Fibroblast of peridontal ligament (primary cell): ENCODE measurements at regions not wholly inside any gene's neighbourhood (a gene's known extent, or its start where the extent isn't known, plus 50 kb on each side); places are given as distances from the start of the nearest gene placed in this dataset.
A peak's percentile ranks its signal among the peaks of the same experiment; 100 is the strongest.

Experiments
- DNase-seq: peaks from one replicate; pipeline ENCODE4 v3.0.0-alpha.2; 2010; ENCODE audit errors: extremely low read depth

DNA sequence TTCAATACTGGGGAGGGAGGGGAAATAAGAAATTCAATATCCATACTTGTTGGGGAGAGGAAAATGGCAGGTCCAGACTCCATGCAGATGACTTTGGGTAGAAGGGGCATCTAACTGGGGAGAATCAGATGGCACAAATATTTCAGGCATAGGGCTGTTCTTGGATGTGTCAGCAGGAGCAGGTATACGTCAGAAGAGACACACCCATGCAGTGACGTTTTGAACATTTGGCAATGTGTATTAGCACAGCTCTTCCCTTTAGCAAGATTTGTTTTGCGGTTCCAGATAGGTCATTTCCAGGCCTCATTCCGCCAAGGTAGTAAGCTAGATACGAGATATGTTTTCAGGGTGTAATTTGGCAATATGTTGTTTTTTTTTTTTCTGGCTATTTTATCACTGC, 187.2 kb upstream of the CDH10 start:
- no peak for DNase-seq

DNA sequence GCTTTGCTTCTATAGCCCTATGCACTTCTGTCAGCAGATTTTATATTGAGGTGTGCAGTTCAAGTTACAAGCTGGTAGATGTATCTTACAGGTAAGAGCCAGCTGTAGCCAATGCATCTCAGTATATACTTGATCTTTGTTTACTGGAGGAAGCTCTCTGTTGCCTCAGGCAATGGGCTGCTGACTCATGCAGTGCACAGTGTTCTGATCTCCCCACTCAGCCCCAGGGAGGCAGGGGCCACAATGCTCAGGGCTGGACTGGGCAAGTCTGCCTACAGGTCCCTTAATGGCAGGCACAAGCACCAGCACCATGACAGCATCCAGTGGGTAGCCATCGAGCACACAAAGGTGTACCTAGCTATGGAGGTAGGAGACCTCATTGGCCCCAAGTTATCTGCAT, 178.8 kb upstream of the CDH10 start:
- no peak for DNase-seq

DNA sequence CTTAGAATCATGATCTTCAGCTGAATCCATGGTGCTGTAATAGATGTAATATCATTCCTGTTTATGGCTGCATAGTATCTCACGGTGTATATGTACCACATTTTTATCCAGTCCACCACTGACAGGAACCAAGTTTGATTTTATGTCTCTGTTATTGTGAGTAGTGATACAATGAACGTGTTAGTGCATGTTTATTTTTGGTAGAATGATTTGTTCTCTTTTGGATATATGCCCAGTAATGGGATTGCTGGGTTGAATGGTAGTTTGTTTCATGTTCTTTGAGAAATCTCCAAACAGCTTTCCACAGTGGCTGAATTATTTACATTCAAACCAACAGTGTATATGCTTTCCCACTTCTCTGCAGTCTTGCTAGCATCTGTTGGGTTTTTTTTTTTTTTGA, 175.1 kb upstream of the CDH10 start:
- DNase-seq, result no peak

DNA sequence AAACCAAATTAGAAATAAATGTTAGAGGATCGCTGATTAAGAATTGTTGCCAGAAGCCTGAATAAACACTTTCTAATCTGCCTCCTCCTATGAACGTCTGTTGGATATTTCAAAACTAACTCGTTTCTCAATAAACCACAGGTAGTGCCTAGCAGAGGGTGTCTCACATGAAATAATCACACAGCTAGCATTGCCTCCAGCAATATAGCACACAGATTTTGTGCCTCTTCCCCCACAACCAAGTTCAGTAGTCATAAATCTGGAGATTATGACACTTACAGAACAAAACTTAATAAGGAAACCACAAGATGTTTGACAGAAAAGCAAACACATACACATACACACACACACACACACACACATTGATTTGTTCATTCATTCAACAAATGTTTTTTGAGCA, 173.2 kb upstream of the CDH10 start:
- no peak for DNase-seq

DNA sequence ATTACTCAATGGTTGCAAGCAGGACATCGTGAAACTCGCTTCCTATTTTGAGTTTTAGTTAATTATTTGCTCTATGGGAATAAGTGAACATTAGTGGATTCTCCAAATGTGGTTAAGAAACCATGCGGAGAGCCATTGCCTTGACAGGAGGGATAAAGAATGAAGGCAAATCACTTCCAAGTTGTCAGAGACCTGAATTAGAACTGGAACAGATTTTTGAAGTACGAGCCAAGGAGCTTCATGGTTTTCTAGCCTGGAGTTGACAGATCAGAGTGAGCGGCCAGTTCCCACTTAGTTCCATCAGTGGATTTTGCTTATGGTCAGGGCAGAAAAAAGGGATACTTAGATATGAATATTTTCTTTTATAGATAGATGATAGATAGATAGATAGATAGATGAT, 171.4 kb upstream of the CDH10 start:
- no peak for DNase-seq

DNA sequence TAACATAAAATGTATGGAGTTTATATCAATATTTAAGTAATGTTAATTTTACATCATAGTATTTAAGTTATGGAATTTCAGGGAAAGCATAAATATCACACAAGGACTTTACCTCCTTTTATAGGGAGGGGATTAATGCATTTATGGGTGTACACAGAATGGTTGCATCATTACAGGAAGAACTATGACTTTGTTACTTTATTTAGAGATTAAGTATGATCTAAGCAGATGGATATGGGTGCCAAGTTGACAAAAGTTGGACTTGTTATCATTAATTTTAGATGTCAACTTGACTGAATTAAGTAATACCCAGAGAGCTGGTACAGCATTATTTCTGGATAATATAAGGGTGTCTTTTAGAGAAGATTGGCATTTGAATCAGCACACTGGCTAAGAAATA, 160.5 kb upstream of the CDH10 start:
- DNase-seq, result no peak

DNA sequence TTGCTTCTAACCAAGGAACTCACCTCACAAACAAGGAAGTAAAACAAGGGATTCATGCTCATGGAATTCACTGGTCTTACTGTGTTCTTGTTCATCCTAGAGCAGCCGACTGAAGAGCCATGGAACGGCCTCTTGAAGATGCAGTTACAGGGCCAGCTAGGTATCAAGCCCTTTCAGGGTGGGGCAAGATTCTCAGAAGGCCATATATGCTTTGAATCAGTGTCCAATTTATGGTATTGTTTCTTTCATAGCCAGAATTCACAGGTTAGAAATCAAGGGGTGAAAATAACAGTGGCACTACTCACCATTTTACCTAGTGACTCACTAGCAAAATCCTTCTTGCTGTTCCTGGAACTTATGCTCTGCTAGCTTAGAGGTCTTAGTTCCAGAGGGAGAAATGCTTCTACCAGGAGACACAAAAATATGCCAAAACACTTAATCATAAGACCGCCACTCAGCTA, 159.5 kb upstream of the CDH10 start:
- no peak for DNase-seq

DNA sequence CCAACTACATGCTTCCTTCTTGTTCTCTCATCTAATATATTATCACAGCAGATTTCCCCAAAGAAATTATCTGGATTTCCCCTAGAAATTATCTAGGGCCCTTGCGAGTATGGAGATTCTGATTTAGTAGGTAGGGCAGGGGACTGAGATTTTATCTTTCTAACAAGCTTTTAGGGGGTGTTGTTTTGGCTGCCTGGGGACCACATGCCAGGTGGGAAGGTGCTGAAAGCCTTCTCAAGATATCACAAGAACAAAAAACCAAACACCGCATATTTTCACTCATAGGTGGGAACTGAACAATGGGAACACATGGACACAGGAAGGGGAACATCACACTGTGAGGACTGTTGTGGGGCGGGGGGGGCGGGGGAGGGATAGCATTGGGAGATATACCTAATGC, 146.5 kb upstream of the CDH10 start:
- DNase-seq, result no peak

DNA sequence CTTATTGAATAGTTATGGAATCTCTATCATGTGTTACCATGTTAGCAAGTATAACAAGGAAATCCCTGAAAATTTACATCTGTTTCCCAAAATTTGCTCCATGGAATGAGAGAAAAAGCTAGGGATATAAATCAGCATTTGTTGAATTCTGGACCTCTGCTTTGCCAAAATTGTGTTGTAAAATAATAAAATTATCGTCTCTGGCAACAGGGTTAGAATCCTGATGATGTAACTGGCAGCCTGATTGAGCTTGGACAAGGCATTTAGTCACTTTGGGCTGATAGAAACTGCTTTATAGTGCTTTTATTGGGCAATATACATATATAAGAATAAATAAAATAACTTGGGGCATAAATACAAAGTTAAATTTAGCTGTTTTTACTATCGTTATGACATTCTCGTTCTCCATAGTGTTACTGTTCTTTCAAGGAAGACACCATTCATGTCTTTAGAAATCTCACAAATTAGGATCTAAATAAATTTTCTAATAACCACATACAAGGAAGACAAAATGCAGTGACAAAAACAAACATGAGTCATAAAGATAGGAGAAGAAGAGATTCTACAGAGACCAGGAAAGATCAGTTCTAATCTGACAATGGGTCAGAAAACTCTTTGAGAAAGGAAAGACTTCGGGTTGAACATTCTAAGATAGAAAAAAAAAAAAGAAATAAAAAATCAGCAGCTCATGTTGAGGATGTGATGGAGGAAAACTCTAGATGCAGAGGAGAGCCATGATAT, 145.0 kb upstream of the CDH10 start:
- no peak for DNase-seq

DNA sequence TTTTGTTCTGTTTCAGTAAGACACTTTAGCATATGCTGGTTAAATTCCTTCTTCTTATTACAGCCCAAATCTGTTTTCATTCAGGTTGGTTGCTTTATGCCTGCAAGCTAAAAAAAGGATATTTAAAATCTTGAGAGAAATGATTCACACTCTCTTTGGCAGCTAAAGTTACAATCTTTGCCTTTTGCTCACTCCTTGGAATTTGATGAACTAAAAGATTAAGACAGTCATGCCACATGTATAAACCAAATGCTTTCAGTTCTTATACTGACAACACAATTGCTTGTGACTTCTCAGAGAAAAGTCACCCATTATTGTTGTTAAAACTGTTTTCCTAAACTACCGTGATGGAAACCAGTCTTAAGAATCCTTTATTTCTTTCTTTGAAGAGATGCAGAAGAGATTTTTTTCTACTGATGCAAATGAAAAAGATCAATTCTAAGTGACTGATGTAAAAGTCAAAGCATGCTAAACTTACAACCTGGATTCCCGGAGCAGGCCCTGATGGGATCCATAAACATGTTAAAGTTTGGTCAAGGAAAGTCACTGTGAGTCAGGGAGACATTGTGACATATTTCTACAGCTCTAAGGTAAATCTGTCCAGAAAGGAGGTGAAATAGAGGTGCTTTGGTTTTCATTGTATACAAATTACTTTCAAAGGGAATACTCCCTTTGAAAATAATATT, 144.2 kb upstream of the CDH10 start:
- peak; percentile 0 for DNase-seq

DNA sequence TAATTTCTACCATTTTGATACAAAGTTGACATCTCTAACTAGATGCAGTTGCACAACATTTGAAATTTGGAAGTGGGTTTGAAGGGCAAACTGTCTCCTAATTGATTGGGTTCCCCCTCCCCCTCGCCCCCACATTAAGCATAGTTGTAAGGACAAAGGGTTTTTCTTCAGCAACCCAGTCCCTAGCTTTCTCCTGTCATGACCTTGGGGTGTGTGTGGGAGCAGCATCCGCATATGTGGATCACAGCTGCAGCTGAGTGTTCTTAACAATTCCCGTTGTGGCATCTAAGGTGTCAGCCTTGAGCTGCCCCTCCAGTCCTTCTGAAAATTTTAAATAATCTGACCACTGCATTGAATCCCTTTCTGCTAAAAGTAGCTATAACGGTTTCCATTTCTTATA, 141.3 kb upstream of the CDH10 start:
- no peak for DNase-seq

DNA sequence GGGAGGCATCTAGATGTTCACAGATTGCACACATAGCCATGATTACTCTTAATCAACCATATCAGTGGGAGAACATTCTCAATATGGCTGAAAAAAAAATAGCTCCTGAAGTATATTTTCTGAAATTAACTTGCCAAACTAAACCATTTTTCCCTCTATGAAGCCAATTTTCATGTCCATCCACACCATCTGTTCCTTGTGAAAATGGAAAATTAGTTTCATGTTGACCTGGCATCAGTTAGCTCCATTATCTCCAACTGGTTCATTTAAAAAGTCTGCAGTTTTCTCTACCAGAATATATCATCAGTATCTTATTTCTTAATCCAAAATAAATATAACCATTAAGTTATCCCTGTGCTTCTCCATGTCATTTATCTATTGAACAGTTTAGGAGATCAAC, 138.8 kb upstream of the CDH10 start:
- DNase-seq, result no peak

DNA sequence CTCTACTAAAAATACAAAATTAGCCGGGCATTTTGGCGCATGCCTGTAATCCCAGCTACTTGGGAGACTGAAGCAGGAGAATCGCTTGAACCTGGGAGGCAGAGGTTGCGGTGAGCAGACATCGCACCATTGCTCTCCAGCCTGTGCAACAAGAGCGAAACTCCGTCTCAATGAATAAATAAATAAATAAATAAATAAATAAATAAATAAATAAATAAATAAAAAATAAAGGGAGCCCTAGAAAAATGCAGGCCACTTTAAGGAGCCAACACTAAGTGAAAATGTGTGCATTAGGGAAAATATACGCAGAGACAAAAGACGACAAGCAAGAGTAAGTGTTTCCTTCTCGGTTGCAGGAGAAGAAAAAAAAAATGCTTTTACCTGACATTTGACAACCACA, 132.6 kb upstream of the CDH10 start:
- DNase-seq, result no peak

DNA sequence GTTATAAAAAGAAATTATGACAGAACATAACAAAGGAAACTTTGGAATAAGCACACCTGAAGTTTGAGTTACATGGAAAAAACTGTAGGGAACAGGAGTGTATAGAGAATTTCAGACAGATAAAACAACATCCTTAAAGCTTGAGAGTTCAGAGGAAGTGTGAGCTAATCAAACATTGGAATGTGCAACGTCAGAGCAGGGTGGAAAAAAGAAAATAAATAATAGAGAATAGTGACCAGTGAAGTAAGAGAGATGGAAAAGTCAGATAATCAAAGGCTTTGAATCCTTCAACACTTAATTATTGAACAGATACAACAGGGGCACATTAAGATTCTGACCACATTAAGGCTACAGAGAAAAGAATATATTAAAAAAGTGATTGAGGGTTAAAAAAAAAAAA, 128.5 kb upstream of the CDH10 start:
- DNase-seq, result no peak

DNA sequence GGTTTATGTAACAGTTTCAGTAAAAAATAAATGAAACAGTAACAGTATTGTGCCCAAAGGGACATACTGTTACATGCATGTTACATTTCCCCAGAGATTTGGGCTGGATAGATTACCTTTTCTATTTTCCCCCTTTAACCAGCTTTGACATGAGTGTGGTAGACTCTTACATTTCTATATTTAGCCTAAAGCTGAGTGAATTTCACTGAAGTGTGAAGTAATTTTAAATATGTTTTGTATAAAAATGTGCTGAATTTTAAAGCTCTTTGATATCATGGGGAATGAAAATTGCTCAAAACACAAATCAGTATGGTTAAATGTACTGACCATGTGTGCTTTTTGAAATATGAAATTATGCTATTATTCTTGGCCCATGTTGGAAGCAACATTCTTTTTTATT, 122.3 kb upstream of the CDH10 start:
- no peak for DNase-seq

DNA sequence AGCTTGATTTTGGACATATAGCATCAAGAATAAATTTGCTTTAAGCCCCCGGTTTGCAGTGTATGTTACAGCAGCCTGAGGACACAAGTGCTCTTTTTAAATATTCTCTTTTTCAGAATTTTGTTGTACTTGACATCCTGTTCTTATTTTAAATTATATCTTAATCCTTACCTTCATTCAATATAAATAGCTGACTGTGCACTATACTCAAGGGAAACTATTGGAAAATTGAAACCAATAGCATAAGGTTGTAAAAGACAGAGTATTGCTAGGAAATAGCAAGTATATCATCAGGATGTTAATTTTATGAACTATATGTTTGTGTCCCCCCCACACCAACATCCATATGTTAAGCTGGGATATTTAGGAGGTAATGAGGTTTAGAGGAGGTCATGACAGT, 120.4 kb upstream of the CDH10 start:
- no peak for DNase-seq

DNA sequence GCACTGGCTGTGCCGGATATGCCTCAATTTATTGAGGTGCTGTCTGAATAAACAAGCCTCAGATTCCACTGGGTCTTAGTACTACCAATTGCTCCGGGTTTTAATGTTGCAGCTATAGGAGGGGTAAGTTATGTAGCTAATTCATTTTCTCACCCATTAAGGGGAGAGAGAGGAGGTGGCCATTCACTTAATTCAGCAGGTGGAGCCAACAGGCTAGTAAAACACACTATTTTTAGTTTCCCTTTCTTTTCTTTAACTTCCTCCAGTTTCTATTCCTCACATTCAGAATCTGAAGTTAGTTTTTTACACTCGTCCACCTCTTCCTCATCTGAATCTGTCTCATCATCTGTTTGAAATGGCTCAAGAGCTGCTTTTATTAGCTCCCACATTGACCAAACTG, 105.6 kb upstream of the CDH10 start:
- DNase-seq, result no peak

DNA sequence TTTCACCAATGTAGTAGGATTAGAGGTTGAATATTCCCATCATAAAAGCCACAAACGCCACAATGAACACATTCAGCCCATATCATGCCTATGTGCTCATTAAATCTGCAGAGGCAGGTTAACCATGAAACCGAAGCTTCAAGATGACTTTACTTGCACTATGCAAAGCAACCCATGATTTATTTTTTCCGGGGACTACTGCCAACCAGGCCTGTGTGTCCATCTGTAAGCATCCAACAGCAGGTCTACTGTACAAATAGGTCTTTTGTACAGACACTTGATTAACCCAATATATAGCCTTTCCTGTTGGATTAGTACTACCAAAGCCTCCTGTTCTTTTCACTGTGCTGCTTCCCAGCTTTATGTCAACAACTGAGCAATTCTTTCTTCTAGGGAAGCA, 104.9 kb upstream of the CDH10 start:
- no peak for DNase-seq

DNA sequence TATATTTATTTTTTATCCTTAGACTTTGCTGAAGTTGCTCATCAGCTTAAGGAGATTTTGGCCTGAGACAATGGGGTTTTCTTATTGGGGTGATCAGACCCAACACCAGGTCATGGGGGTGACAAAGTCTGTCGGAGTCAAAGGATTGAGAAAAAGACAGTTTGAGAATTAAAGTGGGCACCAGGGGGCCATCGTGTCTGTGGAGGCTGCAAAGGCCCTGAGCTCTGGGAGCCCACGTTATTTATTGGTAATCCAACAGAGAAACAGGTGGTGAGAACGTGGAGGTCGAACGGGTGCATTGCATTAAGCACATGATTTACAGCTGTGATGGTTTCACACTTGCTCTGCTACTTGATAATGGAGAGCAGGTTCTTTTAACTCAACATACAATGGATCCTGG, 102.5 kb upstream of the CDH10 start:
- no peak for DNase-seq

DNA sequence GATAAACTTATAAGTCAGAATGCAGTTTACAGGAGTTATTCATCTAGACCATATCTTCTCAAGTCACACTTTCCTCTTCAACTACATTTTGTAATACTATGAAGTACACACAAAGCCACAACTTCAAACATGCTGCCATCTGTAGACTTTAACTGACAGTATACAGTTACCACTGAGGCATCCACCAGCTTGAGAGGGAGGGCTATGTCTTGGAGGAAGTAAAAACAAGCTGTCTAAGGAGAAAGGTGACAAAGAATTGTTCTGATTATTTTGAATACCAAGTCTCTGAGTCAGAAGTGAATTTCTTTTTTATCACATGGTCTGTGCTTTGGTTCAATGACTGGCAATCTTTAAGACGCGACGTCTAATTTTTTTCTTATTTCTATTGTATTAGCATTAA, 97.6 kb upstream of the CDH10 start:
- no peak for DNase-seq

DNA sequence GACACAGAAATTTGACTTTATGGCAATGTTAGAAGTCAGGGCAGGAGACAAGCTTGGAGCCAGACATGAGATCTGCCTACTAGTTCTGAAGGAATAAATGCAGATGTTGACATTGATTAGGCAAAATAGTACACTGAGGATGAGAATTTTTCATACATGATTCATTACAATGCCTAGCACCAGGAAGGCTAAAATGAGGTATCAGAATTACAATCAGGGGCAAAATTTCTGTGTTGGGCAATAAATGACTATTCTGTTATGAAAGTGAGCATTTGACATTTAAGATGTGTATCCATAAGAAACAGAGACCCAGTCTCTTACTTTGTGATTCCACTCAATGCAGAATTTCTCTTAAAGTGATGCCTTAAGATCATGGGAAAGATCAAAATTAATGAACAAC, 92.4 kb upstream of the CDH10 start:
- DNase-seq, result no peak

DNA sequence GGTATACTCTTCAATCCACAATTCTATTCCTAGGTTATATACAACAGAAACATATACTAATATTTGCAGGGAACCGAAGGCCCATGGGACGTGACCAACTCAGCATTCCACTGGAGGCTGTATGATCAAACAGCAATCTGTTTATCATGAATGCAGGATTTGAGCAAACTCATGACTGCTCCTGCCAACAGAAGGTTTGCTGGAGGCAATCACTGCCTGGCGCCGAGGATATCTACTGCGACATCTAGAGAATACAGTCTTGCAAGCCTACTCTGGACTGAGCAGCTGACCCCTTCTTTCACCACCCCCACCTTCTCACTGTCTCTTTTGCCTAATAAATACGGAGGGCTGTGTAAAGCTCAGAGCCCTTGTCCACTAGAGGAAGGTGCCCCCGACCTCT, 90.5 kb upstream of the CDH10 start:
- no peak for DNase-seq

DNA sequence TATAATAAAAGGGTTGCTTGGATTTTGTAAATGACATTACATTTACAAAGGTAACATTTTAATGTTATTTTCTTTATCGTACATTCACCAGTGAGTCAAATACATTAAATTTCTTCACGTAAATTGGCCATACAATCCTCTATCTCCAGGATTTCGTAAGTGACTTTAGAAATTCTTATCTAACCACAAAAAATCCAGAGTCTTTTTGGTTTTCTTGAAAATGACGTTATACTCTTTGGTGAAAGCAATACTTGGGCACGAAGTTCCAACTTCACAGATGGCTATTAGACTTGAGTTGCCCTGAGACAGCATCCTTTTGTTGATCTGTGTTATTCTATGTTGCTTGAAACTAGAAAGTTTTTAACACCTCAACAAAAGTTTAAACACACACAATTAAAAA, 87.4 kb upstream of the CDH10 start:
- no peak for DNase-seq

DNA sequence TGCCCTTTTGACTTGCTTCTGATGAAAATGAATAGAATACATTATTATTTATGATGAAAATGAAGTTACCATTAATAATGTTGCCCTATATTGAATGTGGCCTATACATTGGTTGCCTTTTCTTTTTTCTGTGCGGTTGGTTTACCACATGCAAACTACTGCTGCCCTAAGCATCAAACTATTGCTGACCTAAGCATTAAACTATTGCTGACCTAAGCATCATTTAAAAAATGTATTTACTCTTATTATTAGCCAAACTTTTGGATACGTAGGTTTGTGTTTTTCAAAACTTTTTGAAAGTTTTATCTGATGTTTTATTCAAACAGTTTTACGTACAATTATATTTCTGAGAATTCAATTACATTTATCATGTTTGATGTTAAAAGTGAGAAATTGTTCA, 76.0 kb upstream of the CDH10 start:
- DNase-seq, result no peak
